SK-N-SH (cell line): ENCODE measurements at regions not wholly inside any gene's neighbourhood (a gene's known extent, or its start where the extent isn't known, plus 50 kb on each side); places are given as distances from the start of the nearest gene placed in this dataset.
"Not testable (repeated sequence)": the region's sequence is repeated elsewhere in the genome, so short reads cannot be mapped to it uniquely, and the experiment has no call there.

Source experiments
- CTCF ChIA-PET: fragments of 300-600, 350-600 bp; formaldehyde crosslinking; extraction: SDS; loops from one replicate; lab custom pipeline; 2021; lab: Yijun Ruan, JAX
- POLR2A ChIA-PET: fragments of 350-600 bp; sonication (Branson Sonifier 250); formaldehyde crosslinking; extraction: SDS; loops from one replicate; lab custom pipeline; 2020; ENCODE audit warnings: antibody characterized with exemption, inconsistent platforms; lab: Yijun Ruan, JAX
- DNase-seq: peaks from one replicate; pipeline ENCODE4 v3.0.0; 2012
- H2AFZ ChIP-seq: fragments of 200-600 bp; sonication (generic); 2 replicates; pipeline ENCODE4 v1.8.1; 2016; ENCODE audit warnings: antibody characterized with exemption, mild to moderate bottlenecking, low read depth
- H3F3A ChIP-seq: fragments of 200-600 bp; sonication (generic); replicated peaks from 2 replicates; pipeline ENCODE3; 2016; ENCODE audit warnings: antibody characterized with exemption, mild to moderate bottlenecking; ENCODE audit not compliant: insufficient read depth
- H3K27ac ChIP-seq, 2 experiments: fragments of 200-500 bp in 1 of 2; fragments of 200-600 bp in 1 of 2; sonication (Bioruptor generic) in 1 of 2; sonication (generic), shearing (Covaris generic) in 1 of 2; 2 replicates each; pipeline versions ENCODE4 v1.5.1 to v1.6.1; 2014 to 2016; ENCODE audit warnings: low read depth in 2 of 2, inconsistent platforms in 1 of 2, low read length in 1 of 2, mild to moderate bottlenecking in 1 of 2, mixed read lengths in 1 of 2
- H3K27me3 ChIP-seq: fragments of 200-600 bp; sonication (generic), shearing (Covaris generic); 2 replicates; pipeline ENCODE4 v1.6.1; 2016; ENCODE audit warnings: mixed run types; ENCODE audit not compliant: insufficient read depth
- H3K36me3 ChIP-seq, 2 experiments: fragments of 200-500 bp in 1 of 2; fragments of 200-600 bp in 1 of 2; sonication (Bioruptor generic) in 1 of 2; sonication (generic) in 1 of 2; replicated peaks in 1 of 2; 2 replicates each; pipeline versions ENCODE3 to v1.5.1; 2014 to 2016; ENCODE audit warnings: low read length in 1 of 2, mild to moderate bottlenecking in 1 of 2; ENCODE audit not compliant: insufficient read depth in 2 of 2, control insufficient read depth in 1 of 2
- H3K4me1 ChIP-seq, 2 experiments: fragments of 200-500 bp in 1 of 2; fragments of 200-600 bp in 1 of 2; sonication (Bioruptor generic) in 1 of 2; sonication (generic), shearing (Covaris generic) in 1 of 2; 2 replicates each; pipeline versions ENCODE4 v1.5.1 to v1.6.1; 2014 to 2016; ENCODE audit warnings: low read depth in 1 of 2, low read length in 1 of 2, mixed run types in 1 of 2; ENCODE audit not compliant: insufficient read depth in 2 of 2, control insufficient read depth in 1 of 2
- H3K4me2 ChIP-seq: fragments of 200-600 bp; sonication (generic), shearing (Covaris generic); 2 replicates; pipeline ENCODE4 v1.6.1; 2017; ENCODE audit warnings: mixed run types
- H3K4me3 ChIP-seq, 2 experiments: fragments of 200-500 bp in 1 of 2; fragments of 200-600 bp in 1 of 2; sonication (Bioruptor generic) in 1 of 2; sonication (generic), shearing (Covaris generic) in 1 of 2; 2 replicates each; pipeline versions ENCODE4 v1.5.1 to v1.8.1; 2014 to 2016; ENCODE audit warnings: low read depth in 2 of 2, inconsistent platforms in 1 of 2, low read length in 1 of 2, mild to moderate bottlenecking in 1 of 2, mixed read lengths in 1 of 2, moderate library complexity in 1 of 2
- H3K79me2 ChIP-seq: fragments of 200-600 bp; sonication (generic); 2 replicates; pipeline ENCODE4 v1.8.1; 2017; ENCODE audit warnings: mild to moderate bottlenecking; ENCODE audit not compliant: insufficient read depth
- H3K9ac ChIP-seq: fragments of 200-600 bp; sonication (generic); 2 replicates; pipeline ENCODE4 v1.6.1; 2017; ENCODE audit warnings: mixed run types
- H3K9me2 ChIP-seq: fragments of 200-600 bp; sonication (generic); 2 replicates; pipeline ENCODE4 v1.6.1; 2017; ENCODE audit warnings: mixed run types
- H3K9me3 ChIP-seq: fragments of 200-600 bp; sonication (generic); 2 replicates; pipeline ENCODE4 v1.6.1; 2017; ENCODE audit warnings: mixed run types, mild to moderate bottlenecking, moderate library complexity
- H4K20me1 ChIP-seq: fragments of 200-600 bp; sonication (generic); 2 replicates; pipeline ENCODE4 v1.6.1; 2017; ENCODE audit warnings: mild to moderate bottlenecking, mixed run types; ENCODE audit not compliant: insufficient read depth
- ELF1 ChIP-seq: IDR thresholded peaks from 2 replicates; pipeline ENCODE4 v1.4.0; 2012
- EP300 ChIP-seq, 2 experiments: IDR thresholded peaks; 2 replicates each; pipeline versions ENCODE4 v1.4.0 to v1.6.1; 2012; ENCODE audit warnings: borderline replicate concordance in 1 of 2, low read depth in 1 of 2, low read length in 1 of 2
- EZH2phosphoT487 ChIP-seq: fragments of 200-600 bp; sonication (generic); IDR thresholded peaks from 2 replicates; pipeline ENCODE4 v1.6.1; 2017; ENCODE audit warnings: low read depth, mixed run types, mild to moderate bottlenecking, antibody characterized with exemption, moderate library complexity, borderline replicate concordance
- FOXJ3 ChIP-seq: sonication (generic); formaldehyde crosslinking; IDR thresholded peaks from 2 replicates; pipeline ENCODE4 v1.5.1; 2020; ENCODE audit warnings: mild to moderate bottlenecking, missing genetic modification reagents
- FOXM1 ChIP-seq: IDR thresholded peaks from 2 replicates; pipeline ENCODE4 v1.4.0; 2012; ENCODE audit warnings: low read depth, mild to moderate bottlenecking
- GABPA ChIP-seq: IDR thresholded peaks from 2 replicates; pipeline ENCODE4 v1.4.0; 2012; ENCODE audit warnings: low read depth, mild to moderate bottlenecking
- MXI1 ChIP-seq: IDR thresholded peaks from 2 replicates; pipeline ENCODE4 v1.6.1; 2012; ENCODE audit warnings: mild to moderate bottlenecking, low read depth, low read length, improper control_type of control experiment
- NFIC ChIP-seq: IDR thresholded peaks from 2 replicates; pipeline ENCODE4 v1.4.0; 2012; ENCODE audit warnings: borderline replicate concordance
- NRF1 ChIP-seq: IDR thresholded peaks from 2 replicates; pipeline ENCODE4 v1.6.1; 2012; ENCODE audit warnings: low read depth, mild to moderate bottlenecking, low read length
- RCOR1 ChIP-seq: fragments of 150-350 bp; IDR thresholded peaks from 2 replicates; pipeline ENCODE4 v1.6.1; 2017; ENCODE audit warnings: antibody characterized with exemption, low read length
- TCF12 ChIP-seq: IDR thresholded peaks from 2 replicates; pipeline ENCODE4 v1.4.0; 2012
- USF1 ChIP-seq: IDR thresholded peaks from 2 replicates; pipeline ENCODE4 v1.4.0; 2012; ENCODE audit warnings: low read depth, borderline replicate concordance
- WGBS: methylation state at CpG from one replicate; pipeline ENCODE4 v1.1.6; 2017; ENCODE audit warnings: low lambda C conversion rate; 5-methylcytosine and 5-hydroxymethylcytosine counted together
- TF ChIP-seq, protein P1 (sequence below): IDR thresholded peaks from 2 replicates; pipeline ENCODE4 v1.4.0; 2012; ENCODE audit warnings: low read depth, borderline replicate concordance
- TF ChIP-seq, protein P2 (sequence below): fragments of 150-350 bp; IDR thresholded peaks from 2 replicates; pipeline ENCODE4 v1.6.1; 2017; ENCODE audit warnings: antibody characterized with exemption, low read length, low read depth, borderline replicate concordance
- TF ChIP-seq, protein P3 (sequence below): IDR thresholded peaks from 2 replicates; pipeline ENCODE4; 2012

DNA sequence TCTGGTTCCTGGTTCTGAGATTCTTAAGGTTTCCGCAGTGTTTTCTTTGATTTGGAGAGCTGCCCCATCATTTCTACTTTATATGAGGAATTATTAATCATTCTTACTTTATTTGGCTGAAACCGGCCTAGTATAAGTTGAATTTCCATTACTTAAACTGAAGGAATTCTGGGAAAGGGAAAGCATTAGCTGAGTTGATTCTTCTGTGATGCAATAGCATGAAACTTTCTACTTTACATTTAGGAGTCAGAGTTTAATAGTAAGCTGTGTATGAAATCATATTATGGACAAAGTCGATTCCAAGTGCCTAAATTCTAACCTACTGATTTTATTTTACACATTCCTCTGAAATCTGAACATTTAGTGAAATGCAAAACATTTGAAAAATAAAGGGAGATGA is 1269.7 kb upstream of the ZEB2 start (continued):
- TF ChIP-seq MXI1 (no peak), TCF12 (no peak), RCOR1 (no peak), USF1 (no peak)

GRCh38 chr2:145787597-145788361 is 1267.9 kb upstream of the ZEB2 start:
- H3K79me2 ChIP-seq, H3F3A ChIP-seq, H3K4me3 ChIP-seq, H3K27ac ChIP-seq, H3K4me1 ChIP-seq, H3K4me2 ChIP-seq, H3K9me3 ChIP-seq, DNase-seq, CTCF ChIA-PET, POLR2A ChIA-PET, H3K9me2 ChIP-seq, H4K20me1 ChIP-seq, H3K9ac ChIP-seq, H3K27me3 ChIP-seq, H2AFZ ChIP-seq, H3K36me3 ChIP-seq: not testable (repeated sequence)
- 83% methylated on average over 6 of the region's 6 CpGs for WGBS

- H3F3A ChIP-seq, H3K27ac ChIP-seq, H3K27me3 ChIP-seq, DNase-seq, H3K4me1 ChIP-seq, POLR2A ChIA-PET, H3K9me2 ChIP-seq, H2AFZ ChIP-seq, CTCF ChIA-PET, H3K4me2 ChIP-seq, H3K79me2 ChIP-seq, H3K9ac ChIP-seq, H3K9me3 ChIP-seq, H4K20me1 ChIP-seq, H3K4me3 ChIP-seq, H3K36me3 ChIP-seq: not testable (repeated sequence)
- 64% methylated on average over 2 of the region's 5 CpGs for WGBS
Measured at GRCh38 chr2:145782607-145783006, 1262.7 kb upstream of the ZEB2 start.

GRCh38 chr2:145777914-145778313 is 1258.0 kb upstream of the ZEB2 start:
- no peak overlapping the region for H3K4me3 ChIP-seq
- POLR2A ChIA-PET = no interaction called here

More at GRCh38 chr2:145777914-145778313, 1258.0 kb upstream of the ZEB2 start:
- Histone ChIP-seq H3K27me3 (no peaks in the 10 kb centered on the region), H3K36me3 (no peaks in the 10 kb centered on the region), H3K4me2 (no peak overlapping the region), H4K20me1 (no peaks in the 10 kb centered on the region), H2AFZ (no peak overlapping the region), H3K9me3 (no peaks in the 10 kb centered on the region), H3K9me2 (no peaks in the 10 kb centered on the region), H3F3A (no peaks in the 10 kb centered on the region), H3K4me1 (no peaks in the 10 kb centered on the region; a peak in 1 of 4 replicates), H3K79me2 (no peaks in the 10 kb centered on the region), H3K9ac (no peak overlapping the region), H3K27ac (no peak overlapping the region)
- CTCF ChIA-PET = no interaction called here
- DNase-seq = no peak
- 89% methylated on average over 3 of the region's 3 CpGs for WGBS
- no peak for TF ChIP-seq FOXJ3 (CRISPR knock-in tag)
- TF ChIP-seq EP300 (IDR thresholded peaks at IDR 0.05; ENCODE audit: borderline replicate concordance in 1 of 2, low read depth in 1 of 2, low read length in 1 of 2) = no peak
- no peak for TF ChIP-seq NRF1
- TF ChIP-seq ELF1 = no peak
- TF ChIP-seq RCOR1 = no peak
- TF ChIP-seq FOXM1 = no peak
- TF ChIP-seq, protein P1, sequence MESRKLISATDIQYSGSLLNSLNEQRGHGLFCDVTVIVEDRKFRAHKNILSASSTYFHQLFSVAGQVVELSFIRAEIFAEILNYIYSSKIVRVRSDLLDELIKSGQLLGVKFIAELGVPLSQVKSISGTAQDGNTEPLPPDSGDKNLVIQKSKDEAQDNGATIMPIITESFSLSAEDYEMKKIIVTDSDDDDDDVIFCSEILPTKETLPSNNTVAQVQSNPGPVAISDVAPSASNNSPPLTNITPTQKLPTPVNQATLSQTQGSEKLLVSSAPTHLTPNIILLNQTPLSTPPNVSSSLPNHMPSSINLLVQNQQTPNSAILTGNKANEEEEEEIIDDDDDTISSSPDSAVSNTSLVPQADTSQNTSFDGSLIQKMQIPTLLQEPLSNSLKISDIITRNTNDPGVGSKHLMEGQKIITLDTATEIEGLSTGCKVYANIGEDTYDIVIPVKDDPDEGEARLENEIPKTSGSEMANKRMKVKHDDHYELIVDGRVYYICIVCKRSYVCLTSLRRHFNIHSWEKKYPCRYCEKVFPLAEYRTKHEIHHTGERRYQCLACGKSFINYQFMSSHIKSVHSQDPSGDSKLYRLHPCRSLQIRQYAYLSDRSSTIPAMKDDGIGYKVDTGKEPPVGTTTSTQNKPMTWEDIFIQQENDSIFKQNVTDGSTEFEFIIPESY = no peak
- TF ChIP-seq, protein P2, sequence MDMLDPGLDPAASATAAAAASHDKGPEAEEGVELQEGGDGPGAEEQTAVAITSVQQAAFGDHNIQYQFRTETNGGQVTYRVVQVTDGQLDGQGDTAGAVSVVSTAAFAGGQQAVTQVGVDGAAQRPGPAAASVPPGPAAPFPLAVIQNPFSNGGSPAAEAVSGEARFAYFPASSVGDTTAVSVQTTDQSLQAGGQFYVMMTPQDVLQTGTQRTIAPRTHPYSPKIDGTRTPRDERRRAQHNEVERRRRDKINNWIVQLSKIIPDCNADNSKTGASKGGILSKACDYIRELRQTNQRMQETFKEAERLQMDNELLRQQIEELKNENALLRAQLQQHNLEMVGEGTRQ = no peak
- no peak for TF ChIP-seq NFIC
- no peak for TF ChIP-seq GABPA
- TF ChIP-seq EZH2phosphoT487 = no peak
- TF ChIP-seq, protein P3, sequence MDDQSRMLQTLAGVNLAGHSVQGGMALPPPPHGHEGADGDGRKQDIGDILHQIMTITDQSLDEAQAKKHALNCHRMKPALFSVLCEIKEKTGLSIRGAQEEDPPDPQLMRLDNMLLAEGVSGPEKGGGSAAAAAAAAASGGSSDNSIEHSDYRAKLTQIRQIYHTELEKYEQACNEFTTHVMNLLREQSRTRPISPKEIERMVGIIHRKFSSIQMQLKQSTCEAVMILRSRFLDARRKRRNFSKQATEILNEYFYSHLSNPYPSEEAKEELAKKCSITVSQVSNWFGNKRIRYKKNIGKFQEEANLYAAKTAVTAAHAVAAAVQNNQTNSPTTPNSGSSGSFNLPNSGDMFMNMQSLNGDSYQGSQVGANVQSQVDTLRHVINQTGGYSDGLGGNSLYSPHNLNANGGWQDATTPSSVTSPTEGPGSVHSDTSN = no peak
